Activated CD8-positive, alpha-beta memory T cell treated with anti-CD3 and anti-CD28 coated beads, Interleukin-2, amount 50 U/mL, for 1 hour (primary cell): ENCODE measurements at regions not wholly inside any gene's neighbourhood (a gene's known extent, or its start where the extent isn't known, plus 50 kb on each side); places are given as distances from the start of the nearest gene placed in this dataset.

Experiments used
- DNase-seq: peaks from one replicate; pipeline ENCODE4 v3.0.0-alpha.2; 2020; ENCODE audit errors: extremely low read depth

DNA sequence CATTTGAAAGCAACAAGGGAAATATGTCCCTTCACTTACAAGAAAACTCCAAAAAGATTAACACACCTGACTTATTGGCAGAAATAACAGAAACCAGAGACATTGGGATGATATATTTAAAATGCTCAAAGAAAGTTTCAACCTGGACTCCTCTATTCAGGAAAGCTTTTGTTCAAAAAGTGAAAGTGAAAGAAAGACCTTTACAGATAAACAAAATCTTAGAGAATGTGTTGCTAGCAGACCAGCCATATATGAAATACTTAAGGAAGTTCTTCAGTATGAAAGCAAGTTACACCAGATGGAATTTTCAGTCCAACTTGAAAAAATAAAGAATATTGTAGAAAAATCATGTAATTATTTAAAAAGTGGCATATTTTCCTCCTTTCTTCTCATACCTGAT, 1075.1 kb downstream of the NR2F1-AS1 start:
- DNase-seq = no peak

DNA sequence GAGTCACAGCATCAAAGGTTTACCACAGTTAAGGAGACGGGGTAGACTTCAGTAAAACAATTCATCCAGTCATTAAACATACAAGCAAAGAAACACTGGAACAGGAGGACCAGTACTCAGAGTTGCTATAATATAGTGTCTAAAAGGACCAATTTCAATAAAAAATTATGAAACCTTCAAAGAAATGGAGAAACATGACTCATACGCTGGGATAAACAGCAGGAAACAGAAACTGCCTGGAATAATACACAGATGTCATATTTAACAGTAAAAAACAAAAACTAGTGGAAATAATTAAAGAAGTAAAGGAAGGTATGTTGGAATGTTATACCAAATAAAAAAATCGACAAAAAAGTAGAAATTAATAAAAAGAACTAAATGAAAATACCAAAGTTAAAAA, 1075.9 kb downstream of the NR2F1-AS1 start:
- no peak for DNase-seq

GRCh38 chr5:92504346-92504745, 1076.7 kb downstream of the NR2F1-AS1 start:
- no peak for DNase-seq

DNA sequence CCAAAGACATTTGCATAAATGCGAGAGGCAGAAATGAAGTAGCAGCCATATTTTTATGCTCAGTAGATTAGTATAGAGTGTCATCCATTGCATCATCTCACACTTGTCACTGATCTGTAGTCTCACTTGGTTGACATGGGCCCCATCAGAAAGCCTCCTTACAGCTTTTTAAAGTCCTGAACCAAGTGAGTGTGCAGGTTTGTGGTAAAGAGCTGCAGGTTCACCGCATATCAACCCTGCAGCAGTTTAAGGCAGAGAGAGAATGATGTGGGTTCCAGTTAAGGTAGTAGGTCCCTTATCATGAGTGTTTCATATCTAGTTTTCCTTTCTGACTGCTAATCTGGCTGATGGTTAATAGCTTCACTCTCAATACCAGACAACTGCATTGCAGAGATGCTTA, 1080.3 kb downstream of the NR2F1-AS1 start:
- DNase-seq = no peak

DNA sequence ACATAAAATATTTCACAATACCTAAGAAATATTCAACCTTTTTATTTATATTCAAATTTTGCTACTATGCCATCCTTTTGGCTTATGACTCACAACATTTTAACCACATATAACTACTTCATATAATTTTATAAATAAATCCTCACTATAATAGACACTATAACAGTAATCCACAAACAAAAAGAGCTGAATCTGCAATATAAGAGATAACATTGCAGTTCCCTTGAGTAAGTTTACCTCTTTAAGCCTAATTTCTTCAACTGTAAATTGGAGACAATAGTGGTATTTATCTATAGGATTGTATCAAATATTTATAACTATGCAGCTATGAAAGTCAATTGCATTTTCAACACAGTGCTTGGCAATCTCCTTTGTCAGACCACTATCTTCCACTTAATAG, 1084.5 kb downstream of the NR2F1-AS1 start:
- no peak for DNase-seq

DNA sequence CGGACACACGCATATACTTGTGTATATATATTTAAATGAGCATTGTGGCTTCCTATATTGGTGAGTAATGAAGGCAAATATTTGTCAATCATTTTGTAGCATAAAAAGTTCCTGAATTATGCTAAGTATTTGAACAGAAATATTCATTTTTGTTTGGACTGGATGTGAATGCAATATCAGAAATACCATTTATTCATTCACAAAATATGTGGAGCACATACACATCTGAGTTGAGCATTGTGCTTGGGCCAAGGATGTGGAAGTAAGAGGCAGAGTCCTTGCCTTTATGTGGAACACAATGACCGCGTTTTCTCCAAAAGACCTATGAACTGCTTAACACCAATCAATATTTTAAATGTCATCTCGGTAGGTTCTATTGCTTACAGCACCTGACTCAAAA, 1086.5 kb downstream of the NR2F1-AS1 start:
- no peak for DNase-seq

DNA sequence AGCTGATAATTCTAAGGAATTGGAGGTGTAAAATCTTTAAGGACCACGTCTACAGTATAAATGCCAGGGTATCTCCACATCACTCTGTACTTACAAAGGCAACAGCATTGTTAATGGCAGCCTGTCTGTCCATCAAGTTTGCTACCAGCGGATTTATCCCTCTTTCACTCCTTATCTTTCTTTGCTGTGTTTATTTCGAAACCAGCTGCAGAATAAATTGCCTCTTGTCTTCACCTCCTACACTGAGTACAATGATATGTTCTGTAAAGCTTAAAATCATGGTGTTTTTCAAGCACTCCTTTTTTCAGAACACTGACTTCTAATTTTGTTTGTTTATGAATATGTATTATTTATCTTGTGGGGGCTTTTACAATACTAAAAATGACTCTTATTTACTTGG, 1088.1 kb downstream of the NR2F1-AS1 start:
- no peak for DNase-seq

DNA sequence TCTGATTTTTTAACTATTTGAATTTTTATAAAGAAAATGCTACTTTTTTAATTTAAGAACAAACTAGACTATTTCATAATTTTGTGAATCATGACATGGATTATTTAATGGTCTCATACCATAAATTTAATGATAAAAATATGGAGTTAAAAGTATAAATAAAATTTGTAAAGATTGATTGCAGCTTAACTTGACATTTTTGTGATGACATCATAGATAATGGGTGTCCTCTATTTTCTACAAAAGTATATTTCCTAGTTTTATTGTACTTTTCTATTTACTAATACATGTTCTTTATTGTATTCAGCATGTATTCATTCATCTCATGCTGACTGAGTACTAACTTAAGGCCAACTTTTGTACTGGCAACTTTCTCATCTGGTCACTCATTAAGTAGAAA, 1096.5 kb downstream of the NR2F1-AS1 start:
- DNase-seq = no peak

DNA sequence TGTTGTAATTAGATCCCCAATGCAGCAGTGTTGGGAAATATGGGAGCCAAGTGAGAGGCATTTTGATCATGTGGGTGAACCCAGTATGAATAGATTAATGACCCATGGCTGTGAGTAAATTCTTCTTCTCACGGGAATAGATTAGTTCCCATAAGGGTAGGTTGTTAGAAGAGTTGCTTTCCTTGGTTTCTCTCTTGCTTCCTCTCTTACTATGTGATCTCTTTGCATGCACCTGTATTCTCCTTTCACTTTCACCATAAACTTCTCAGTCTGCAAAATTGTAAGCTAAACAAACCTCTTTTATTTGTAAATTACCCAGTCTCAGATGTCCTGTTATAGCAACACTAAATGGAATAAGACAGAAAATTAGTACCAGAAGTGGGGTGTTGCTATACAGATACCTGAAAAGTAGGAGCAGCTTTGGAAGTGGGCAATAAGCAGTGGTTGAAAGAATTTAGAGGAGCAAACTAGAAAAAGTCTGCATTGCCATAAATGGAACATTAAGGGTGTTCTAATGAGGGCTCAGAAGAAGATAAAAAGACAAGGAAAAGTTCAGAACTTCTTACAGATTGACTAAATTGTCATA, 1090.0 kb upstream of the ARRDC3 start:
- DNase-seq = no peak

- DNase-seq = no peak
Measured at GRCh38 chr5:92471861-92472260, 1088.7 kb upstream of the ARRDC3 start.

GRCh38 chr5:92470770-92471169, 1087.7 kb upstream of the ARRDC3 start:
- no peak for DNase-seq

GRCh38 chr5:92468295-92468694, 1085.2 kb upstream of the ARRDC3 start:
- DNase-seq = no peak

GRCh38 chr5:92467695-92468094, 1084.6 kb upstream of the ARRDC3 start:
- DNase-seq = no peak

DNA sequence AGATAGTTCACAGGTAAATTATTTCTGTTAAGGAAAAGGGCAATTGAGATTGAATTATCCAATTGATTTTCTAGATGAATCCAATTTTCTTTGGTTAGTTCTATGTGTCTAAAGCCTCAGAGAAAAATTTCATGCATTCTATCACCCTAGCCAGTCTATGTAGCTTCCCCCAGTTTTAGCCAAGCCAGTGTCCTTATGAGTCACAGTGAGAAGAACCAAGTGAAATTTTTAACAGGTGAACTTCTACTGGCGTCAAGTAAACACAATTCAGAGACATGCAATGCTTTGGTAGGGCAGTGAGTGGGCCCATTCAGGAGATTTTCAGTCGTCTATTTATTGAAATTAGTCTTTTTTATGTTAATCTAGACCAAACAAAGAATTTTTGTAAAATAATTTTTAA, 1077.4 kb upstream of the ARRDC3 start:
- DNase-seq = no peak

DNA sequence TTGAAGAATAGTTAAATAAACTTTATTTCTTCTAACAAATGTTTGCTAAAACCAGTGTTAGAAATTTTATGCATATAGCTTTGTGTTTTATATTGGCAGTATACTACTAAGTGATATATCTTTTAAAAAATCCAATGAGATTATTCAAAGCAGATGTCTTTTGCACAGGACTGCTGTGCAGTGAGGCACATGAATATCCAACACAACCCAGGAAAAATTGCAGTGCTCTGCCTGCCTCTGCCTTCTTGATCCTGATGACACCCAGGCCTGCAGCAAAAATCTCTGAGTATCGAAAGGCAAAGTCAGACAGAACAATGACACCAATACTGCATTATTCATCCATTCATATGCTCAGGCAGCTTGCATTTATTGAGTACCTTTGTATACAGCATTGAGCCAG, 1076.5 kb upstream of the ARRDC3 start:
- no peak for DNase-seq

DNA sequence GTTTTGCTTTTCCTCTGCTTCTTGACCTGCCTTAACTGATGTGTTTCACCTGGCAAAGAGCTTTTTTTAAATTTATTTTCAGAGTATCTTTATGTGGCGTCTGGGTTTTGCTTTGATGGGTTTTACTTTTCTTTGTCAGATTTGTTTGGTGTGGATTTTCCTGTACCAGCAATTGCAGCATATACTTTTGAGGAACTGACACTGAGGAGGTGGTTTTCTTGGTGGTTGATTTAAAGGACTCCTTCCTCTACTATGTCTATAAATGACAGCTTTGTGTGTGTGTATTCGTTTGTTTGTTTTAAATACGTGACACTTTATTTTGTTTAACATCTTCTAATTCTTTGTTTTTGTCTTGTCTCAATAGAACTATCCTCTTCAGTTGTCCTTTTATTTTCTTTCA, 1071.9 kb upstream of the ARRDC3 start:
- DNase-seq = no peak

DNA sequence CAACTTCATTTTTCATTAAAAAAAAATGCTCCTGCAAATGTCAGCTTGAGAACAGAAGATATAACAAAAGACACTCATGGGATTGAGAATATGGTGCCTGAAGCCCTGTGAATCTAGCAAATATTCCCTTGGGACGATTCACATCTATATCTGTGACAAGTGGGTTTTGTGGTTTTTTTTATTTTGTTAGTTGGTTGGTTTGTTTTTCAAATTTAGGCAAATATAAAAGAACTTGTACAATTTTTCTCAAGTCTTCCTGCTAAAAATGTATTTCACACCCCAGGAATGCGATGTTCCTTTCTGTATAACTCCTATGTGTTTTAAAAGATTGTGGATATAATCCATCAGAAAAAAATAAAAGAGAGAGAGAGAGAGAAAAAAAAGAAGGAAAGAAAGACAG, 1061.8 kb upstream of the ARRDC3 start:
- no peak for DNase-seq

- no peak for DNase-seq
Measured at GRCh38 chr5:92435781-92436180, 1052.7 kb upstream of the ARRDC3 start.

DNA sequence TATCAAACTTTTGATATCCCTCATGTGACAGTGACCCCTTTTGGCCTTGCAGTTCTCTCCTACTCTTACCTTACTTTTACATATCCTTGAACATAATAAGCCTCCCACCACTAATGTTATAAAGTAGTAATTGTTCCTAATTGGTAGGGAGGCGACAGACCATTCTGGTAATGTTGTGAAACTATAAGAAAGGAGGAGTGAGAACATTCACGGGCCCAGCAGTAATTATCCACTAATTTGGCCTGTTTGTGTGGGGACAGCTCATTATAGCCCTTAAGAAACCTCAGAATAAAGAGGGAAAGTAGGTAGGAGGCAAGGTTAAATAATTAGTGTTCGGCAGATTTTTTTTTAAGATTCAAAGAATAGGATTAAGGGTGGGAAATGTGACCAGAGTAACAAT, 1046.5 kb upstream of the ARRDC3 start:
- no peak for DNase-seq

DNA sequence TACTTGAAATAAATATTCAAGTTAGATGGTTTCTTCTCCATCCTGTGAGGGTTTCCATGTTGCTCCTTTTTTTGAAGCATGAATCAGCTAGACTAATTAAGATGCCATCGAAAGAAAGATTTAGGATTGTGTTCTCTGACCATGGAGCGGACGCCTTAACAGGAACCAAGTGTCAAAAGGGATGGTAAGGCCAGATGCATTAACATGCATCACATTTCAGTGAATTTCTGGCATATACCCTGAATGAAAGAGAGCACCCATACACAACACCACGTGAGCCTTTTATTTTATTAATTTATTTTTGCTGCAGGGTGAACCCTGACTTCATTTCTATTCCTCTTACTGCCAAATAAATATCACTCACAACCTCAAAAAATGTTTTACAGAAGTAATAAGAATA, 1045.3 kb upstream of the ARRDC3 start:
- DNase-seq = no peak

DNA sequence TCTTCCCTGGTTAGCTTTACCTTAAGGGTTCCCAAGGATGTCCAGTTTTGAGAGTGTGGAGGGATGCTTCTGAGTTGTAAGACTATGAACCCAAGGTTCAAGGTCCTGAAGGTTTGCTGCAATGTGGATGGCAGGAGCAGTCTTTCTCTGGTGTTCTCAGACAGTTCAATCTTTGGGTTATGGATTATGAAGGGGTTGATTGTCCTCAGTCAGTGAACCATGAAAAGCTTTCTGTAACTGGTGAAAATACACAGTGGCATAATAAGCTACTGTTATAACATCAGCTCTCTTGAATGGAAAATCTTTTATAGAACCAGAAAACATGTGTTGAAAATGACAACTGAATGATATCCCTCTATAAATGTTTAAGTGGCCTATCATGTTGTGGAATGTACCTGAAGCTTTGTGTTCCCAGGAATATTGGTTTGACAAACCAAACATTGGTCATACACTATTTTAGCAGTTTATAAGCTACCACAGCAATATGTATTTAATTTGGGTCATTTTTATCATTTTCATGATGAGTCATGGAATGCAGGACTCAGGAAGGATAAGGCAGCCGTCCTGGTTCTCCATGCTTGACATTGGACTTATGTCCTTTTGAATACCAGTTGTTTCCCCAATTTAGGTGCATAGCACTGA, 1041.8 kb upstream of the ARRDC3 start:
- no peak for DNase-seq

DNA sequence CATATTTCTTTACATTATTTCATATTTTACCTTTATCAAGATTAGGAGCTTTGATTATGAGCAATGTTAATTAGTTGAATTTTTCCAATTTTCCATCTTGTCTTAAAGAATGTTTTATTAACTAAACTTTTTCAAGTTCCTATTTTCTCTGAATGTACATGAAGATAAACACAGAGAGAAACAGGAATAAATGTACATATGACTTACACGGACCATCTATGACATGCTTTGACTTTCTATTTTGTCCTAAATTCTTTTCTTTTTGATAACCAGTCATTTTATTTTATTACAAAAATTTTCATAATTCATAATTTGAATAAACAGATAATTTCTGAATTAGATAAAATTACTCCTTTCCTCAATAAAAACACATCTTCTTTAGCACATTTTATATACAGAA, 1038.8 kb upstream of the ARRDC3 start:
- DNase-seq = no peak

DNA sequence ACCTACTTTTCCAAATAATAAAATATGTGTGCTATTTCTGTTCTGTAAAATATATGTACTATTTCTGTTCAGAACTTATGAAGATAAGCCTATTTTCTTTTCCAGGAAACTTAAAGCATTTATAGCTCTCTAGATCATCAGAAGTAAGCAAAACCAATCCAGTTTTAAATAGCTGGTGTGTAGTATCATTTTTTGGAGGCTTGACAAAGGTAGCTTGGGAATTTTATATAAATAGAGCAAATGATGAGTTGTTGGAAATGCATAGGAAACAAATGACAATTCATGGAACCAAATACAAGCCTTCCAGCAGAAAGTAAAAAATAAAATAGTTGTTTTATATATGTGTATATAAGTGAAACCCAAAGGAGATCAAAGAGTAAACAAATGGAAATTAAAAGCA, 1038.1 kb upstream of the ARRDC3 start:
- DNase-seq = no peak

DNA sequence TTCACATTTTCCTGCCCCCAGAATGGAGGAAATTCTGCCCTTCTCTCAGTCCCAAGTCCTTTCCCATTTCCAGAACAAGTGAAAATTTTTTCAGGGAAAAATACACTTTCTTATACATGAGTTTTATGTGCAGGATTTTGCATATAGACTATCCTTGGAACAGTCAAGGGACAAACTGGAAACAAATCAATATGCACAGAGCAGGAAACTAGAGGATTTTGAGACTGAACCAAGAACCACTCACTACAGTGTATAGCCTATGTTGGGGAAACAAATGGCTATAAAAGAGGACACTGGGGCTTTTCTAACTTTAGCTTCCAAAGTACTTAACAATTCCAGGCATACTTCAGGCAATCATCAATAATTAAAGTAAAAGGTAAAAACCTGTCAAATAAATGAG, 1036.1 kb upstream of the ARRDC3 start:
- DNase-seq = no peak
